ENCODE measurements at regions not wholly inside any gene's neighbourhood (a gene's known extent, or its start where the extent isn't known, plus 50 kb on each side); places are given as distances from the start of the nearest gene placed in this dataset.

- Mint-ChIP-seq H3K4me1 (no peaks in the 10 kb centered on the region), H3K27me3 (no peaks in the 10 kb centered on the region), H3K9me3 (ENCODE audit: low read depth) (peaks cover 4% of the 10 kb centered on the region), H3K36me3 (ENCODE audit: low read depth) (no peaks in the 10 kb centered on the region), H3K4me3 (no peak overlapping the region), H3K27ac (no peak overlapping the region)
- ChIA-PET POLR2A (no interaction called here), CTCF (no interaction called here)
- DNase-seq (no peak), ATAC-seq (no peak)
- intact Hi-C loops (cut with DNase I, micrococcal nuclease) = no loop called here
Observed at GRCh38 chr6:48881551-48881950, 581.5 kb downstream of the MMUT start.

GRCh38 chr6:48869595-48869994 lies 593.5 kb downstream of the MMUT start:
- H3K9me3 Mint-ChIP-seq (ENCODE audit: low read depth) = no peaks in the 10 kb centered on the region
- POLR2A ChIA-PET = no interaction called here
- ATAC-seq = no peak
- no peaks in the 10 kb centered on the region for H3K36me3 Mint-ChIP-seq (ENCODE audit: low read depth)
- CTCF ChIA-PET = no interaction called here
- no peak overlapping the region for H3K4me3 Mint-ChIP-seq
- no peaks in the 10 kb centered on the region for H3K4me1 Mint-ChIP-seq
- DNase-seq = no peak
- H3K27ac Mint-ChIP-seq = no peak overlapping the region
- intact Hi-C loops (cut with DNase I, micrococcal nuclease) = no loop called here
- no peaks in the 10 kb centered on the region for H3K27me3 Mint-ChIP-seq

GRCh38 chr6:48866682-48867081 lies 596.4 kb downstream of the MMUT start:
- CTCF ChIA-PET = no interaction called here
- intact Hi-C loops (cut with DNase I, micrococcal nuclease) = no loop called here
- Mint-ChIP-seq H3K36me3 (ENCODE audit: low read depth) (no peaks in the 10 kb centered on the region), H3K27me3 (no peaks in the 10 kb centered on the region), H3K9me3 (ENCODE audit: low read depth) (no peaks in the 10 kb centered on the region), H3K27ac (no peak overlapping the region), H3K4me1 (no peaks in the 10 kb centered on the region), H3K4me3 (no peak overlapping the region)
- ATAC-seq = no peak
- no peak for DNase-seq
- POLR2A ChIA-PET = no interaction called here

DNA sequence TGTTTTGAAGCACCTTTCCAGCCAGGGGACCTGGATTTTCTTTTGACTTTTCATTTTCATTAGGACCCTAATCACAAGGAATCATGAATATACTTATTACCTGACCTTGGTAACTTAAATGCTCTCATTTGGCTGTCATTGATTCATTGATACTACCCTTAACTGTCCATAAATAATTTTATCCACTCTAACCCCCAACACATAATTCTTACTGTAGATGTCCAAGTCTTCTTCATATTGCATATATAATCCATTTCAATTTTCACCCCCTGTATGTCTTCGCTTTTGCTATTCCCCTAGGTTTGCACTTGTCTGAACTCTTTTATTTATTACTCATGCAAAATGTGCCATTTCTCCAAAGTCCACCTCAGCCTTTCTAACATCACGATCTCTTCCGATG lies 602.9 kb downstream of the MMUT start:
- intact Hi-C loops (cut with DNase I, micrococcal nuclease) = no loop called here
- DNase-seq = no peak
- ChIA-PET POLR2A (no interaction called here), CTCF (interaction anchor here (0.6 kb wide), 1 partner anchor 267 kb away, joined by 3 read pairs; no protein-coding TSS in a partner anchor)
- Mint-ChIP-seq H3K4me3 (no peak overlapping the region), H3K36me3 (ENCODE audit: low read depth) (no peaks in the 10 kb centered on the region), H3K27ac (no peak overlapping the region), H3K27me3 (no peaks in the 10 kb centered on the region), H3K9me3 (ENCODE audit: low read depth) (peaks cover 2% of the 10 kb centered on the region), H3K4me1 (no peaks in the 10 kb centered on the region)
- no peak for ATAC-seq

DNA sequence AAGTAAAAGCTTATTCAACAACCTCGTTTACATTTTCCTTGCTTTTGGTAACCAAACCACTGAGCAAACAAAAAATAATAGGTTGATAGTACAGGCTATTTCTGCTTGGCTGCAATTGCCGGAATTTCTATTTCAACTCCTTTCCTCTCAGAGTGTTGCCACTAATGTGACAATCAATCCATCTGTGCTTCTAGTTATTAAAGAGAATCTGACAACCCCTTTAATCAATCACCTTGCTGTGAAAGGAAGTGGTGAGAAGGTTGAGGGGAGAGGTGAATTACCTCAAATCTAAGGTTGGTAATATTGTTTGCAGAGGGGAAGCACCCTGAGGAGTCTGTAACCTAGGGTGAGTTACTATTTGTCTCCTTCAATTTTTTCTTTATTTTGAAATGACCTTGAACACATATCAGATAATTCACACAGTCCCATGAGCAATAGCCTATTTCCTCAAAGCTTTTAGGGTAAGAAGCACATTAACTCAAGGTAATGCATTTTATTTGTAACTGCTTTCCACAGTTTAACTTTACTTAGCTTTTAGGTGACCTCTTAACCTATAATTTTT lies 603.4 kb downstream of the MMUT start:
- Mint-ChIP-seq H3K27me3 (no peaks in the 10 kb centered on the region), H3K36me3 (ENCODE audit: low read depth) (no peaks in the 10 kb centered on the region), H3K27ac (no peak overlapping the region), H3K4me3 (no peak overlapping the region), H3K4me1 (no peaks in the 10 kb centered on the region), H3K9me3 (ENCODE audit: low read depth) (peaks cover 2% of the 10 kb centered on the region)
- POLR2A ChIA-PET = no interaction called here
- ATAC-seq (no peak), DNase-seq (no peak)
- intact Hi-C loops (cut with DNase I, micrococcal nuclease) = no loop called here
- CTCF ChIA-PET = interaction anchor here (0.6 kb wide), 1 partner anchor 268 kb away, joined by 3 read pairs; no protein-coding TSS in a partner anchor

GRCh38 chr6:48845219-48845618 lies 617.8 kb downstream of the MMUT start:
- Mint-ChIP-seq H3K27ac (no peak overlapping the region), H3K27me3 (no peaks in the 10 kb centered on the region), H3K9me3 (ENCODE audit: low read depth) (peaks cover 16% of the 10 kb centered on the region), H3K4me3 (no peak overlapping the region), H3K4me1 (no peaks in the 10 kb centered on the region), H3K36me3 (ENCODE audit: low read depth) (no peaks in the 10 kb centered on the region)
- ChIA-PET CTCF (no interaction called here), POLR2A (no interaction called here)
- intact Hi-C loops (cut with DNase I, micrococcal nuclease) = no loop called here
- no peak for DNase-seq
- ATAC-seq = no peak

DNA sequence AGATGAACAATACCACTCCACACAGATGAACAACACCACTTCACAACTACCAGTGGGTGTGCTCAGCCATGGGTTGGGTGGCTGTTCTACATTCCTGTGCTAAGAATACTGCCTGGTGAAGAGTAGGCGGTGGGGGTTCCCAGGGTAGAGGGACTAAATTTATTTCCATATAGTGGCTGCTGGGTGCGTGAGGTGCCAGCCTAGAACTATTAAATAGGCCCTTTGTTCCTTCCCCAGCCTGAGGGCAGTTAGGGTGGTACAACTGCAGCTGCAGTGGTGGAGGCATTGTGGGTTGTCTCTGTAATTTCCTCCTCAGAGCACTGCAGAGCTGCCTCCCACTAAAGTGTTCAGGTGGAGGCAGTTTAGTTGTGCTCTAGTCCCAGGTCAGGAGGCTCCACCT lies 618.4 kb downstream of the MMUT start:
- intact Hi-C loops (cut with DNase I, micrococcal nuclease) = no loop called here
- Mint-ChIP-seq H3K27ac (no peak overlapping the region), H3K4me1 (no peaks in the 10 kb centered on the region), H3K9me3 (ENCODE audit: low read depth) (peaks cover 16% of the 10 kb centered on the region), H3K4me3 (no peak overlapping the region), H3K36me3 (ENCODE audit: low read depth) (no peaks in the 10 kb centered on the region), H3K27me3 (no peaks in the 10 kb centered on the region)
- CTCF ChIA-PET = no interaction called here
- no peak for DNase-seq
- POLR2A ChIA-PET = no interaction called here
- ATAC-seq = no peak

GRCh38 chr6:48840896-48841295 lies 622.2 kb downstream of the MMUT start:
- DNase-seq = no peak
- intact Hi-C loops (cut with DNase I, micrococcal nuclease) = no loop called here
- no peak overlapping the region for H3K4me3 Mint-ChIP-seq
- no peaks in the 10 kb centered on the region for H3K4me1 Mint-ChIP-seq
- H3K27me3 Mint-ChIP-seq = no peaks in the 10 kb centered on the region
- H3K27ac Mint-ChIP-seq = no peak overlapping the region
- ChIA-PET POLR2A (no interaction called here), CTCF (no interaction called here)
- no peaks in the 10 kb centered on the region for H3K36me3 Mint-ChIP-seq (ENCODE audit: low read depth)
- H3K9me3 Mint-ChIP-seq (ENCODE audit: low read depth) = peaks cover 18% of the 10 kb centered on the region
- no peak for ATAC-seq

DNA sequence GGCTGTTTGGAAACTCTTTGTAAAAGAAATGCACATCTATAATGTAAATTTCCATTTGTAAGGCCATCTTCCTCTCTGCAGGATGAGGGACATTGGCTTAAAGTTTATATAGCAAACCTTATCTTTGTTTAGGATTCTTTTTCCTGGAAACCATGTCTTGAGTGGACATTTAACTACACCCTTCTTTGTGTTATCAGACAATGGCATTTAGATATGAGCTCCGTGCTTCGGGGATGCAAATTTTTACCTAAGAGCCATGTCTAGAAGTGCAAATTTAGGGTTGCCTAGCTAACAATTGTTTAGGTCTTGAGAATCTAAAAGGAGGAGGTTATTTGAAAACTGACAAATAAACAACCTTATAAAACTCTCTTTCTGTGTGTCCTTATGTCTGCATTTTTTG lies 623.8 kb downstream of the MMUT start:
- ChIA-PET POLR2A (no interaction called here), CTCF (no interaction called here)
- Mint-ChIP-seq H3K27me3 (no peaks in the 10 kb centered on the region), H3K9me3 (ENCODE audit: low read depth) (peaks cover 18% of the 10 kb centered on the region), H3K27ac (no peak overlapping the region), H3K36me3 (ENCODE audit: low read depth) (no peaks in the 10 kb centered on the region), H3K4me1 (no peaks in the 10 kb centered on the region), H3K4me3 (no peak overlapping the region)
- ATAC-seq = no peak
- no peak for DNase-seq
- intact Hi-C loops (cut with DNase I, micrococcal nuclease) = no loop called here

DNA sequence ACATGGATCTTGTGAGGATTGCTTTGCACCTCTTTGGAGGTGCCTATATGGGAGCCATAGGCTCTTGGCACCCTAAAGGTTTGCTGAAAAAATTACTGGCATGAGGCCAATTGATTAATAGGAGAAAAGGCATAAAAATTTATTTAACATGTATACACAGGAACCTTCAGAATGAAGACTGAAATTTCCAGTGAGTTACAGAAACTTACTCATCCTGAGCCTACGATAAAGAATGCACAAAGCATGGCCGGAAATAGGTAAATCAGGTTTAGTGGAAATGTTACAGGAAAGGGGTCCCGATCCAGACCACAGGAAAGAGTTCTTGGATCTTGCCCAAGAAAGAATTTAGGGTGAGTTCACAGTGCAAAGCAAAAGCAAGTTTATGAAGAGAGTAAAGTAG lies 625.3 kb downstream of the MMUT start:
- intact Hi-C loops (cut with DNase I, micrococcal nuclease) = no loop called here
- no peak for ATAC-seq
- H3K9me3 Mint-ChIP-seq (ENCODE audit: low read depth) = peaks cover 18% of the 10 kb centered on the region
- H3K27me3 Mint-ChIP-seq = no peaks in the 10 kb centered on the region
- CTCF ChIA-PET = no interaction called here
- H3K36me3 Mint-ChIP-seq (ENCODE audit: low read depth) = no peaks in the 10 kb centered on the region
- POLR2A ChIA-PET = no interaction called here
- no peaks in the 10 kb centered on the region for H3K4me1 Mint-ChIP-seq
- H3K4me3 Mint-ChIP-seq = no peak overlapping the region
- DNase-seq = no peak
- H3K27ac Mint-ChIP-seq = no peak overlapping the region

GRCh38 chr6:48835421-48835958 lies 627.6 kb downstream of the MMUT start:
- Mint-ChIP-seq H3K9me3 (ENCODE audit: low read depth) (peaks cover 6% of the 10 kb centered on the region), H3K27ac (no peak overlapping the region), H3K27me3 (no peaks in the 10 kb centered on the region), H3K36me3 (ENCODE audit: low read depth) (no peaks in the 10 kb centered on the region), H3K4me1 (no peaks in the 10 kb centered on the region), H3K4me3 (no peak overlapping the region)
- ATAC-seq (no peak), DNase-seq (no peak)
- POLR2A ChIA-PET = no interaction called here
- intact Hi-C loops (cut with DNase I, micrococcal nuclease) = no loop called here
- CTCF ChIA-PET = no interaction called here

DNA sequence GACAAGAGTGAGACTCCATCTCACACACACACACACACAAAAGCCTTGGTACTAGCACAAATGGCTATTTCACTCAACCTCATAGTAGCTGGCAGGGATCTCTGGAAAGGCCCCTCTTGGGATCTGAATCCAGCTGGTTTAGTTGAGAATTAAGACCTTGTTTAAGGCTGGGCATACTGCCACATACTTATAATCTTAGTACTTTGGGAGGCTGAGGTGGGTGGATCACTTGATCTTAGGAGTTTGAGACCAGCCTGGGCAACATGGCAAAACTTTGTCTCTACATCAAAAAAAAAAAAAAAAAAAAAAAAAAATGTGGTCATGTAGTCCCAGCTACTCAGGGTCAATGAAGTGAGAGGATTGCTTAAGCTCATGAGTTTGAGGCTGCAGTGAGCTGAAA lies 628.3 kb downstream of the MMUT start:
- H3K9me3 Mint-ChIP-seq (ENCODE audit: low read depth) = peaks cover 2% of the 10 kb centered on the region
- CTCF ChIA-PET = no interaction called here
- intact Hi-C loops (cut with DNase I, micrococcal nuclease) = no loop called here

DNA sequence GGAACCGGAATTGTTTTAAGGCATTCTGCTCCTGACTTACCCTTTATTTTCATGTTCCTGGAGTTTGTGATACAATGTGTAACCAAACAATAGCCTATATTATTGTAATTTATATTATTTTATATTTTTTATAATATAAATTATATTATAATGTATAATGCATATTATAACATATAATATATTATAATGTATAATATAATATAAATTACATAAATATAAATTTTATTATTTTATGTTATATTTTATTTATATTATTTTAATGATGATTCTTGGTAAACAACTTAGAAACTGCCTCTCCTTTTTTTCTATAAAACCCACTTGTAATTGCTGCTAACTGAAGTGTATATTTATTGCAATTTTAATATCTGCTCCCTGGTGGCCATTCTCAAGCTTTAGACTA lies 629.1 kb downstream of the MMUT start:
- H3K4me1 Mint-ChIP-seq = no peaks in the 10 kb centered on the region
- no peaks in the 10 kb centered on the region for H3K27me3 Mint-ChIP-seq
- DNase-seq (no peak), ATAC-seq (no peak)
- no peak overlapping the region for H3K4me3 Mint-ChIP-seq
- POLR2A ChIA-PET = no interaction called here
- no peaks in the 10 kb centered on the region for H3K36me3 Mint-ChIP-seq (ENCODE audit: low read depth)
- CTCF ChIA-PET = no interaction called here
- H3K9me3 Mint-ChIP-seq (ENCODE audit: low read depth) = peaks cover 2% of the 10 kb centered on the region
- no peak overlapping the region for H3K27ac Mint-ChIP-seq
- intact Hi-C loops (cut with DNase I, micrococcal nuclease) = no loop called here

More for the DNA sequence above, 628.3 kb downstream of the MMUT start:
- DNase-seq (no peak), ATAC-seq (no peak)
- Mint-ChIP-seq H3K27me3 (no peaks in the 10 kb centered on the region), H3K4me1 (no peaks in the 10 kb centered on the region), H3K4me3 (no peak overlapping the region), H3K27ac (no peak overlapping the region), H3K36me3 (ENCODE audit: low read depth) (no peaks in the 10 kb centered on the region)
- POLR2A ChIA-PET = no interaction called here

All from activated CD4-positive, alpha-beta T cell treated with anti-CD3 and anti-CD28 coated beads for 36 hours (primary cell).